ENCODE measurements at regions not wholly inside any gene's neighbourhood (a gene's known extent, or its start where the extent isn't known, plus 50 kb on each side); places are given as distances from the start of the nearest gene placed in this dataset.

DNA sequence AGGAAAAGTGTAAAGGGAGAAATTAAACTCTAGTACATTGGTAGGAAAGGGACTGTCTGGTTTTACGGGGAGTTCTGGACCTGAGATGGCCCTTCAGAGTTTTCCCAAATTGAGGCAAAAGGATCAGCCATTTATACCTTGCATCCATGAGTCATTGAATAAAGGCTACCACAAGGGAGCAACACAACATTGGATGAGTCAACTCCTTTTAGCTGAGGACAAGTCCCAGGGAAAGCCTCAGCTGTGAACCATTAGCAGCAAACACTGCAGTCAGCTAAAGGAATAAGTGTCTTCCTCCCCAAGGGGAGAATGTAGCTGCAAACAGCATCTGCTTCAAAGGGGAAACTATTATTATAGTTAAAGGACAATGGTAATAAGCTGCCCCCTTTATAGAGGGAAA lies 468.7 kb upstream of the ID4 start:
- TF ChIP-seq, protein P1, sequence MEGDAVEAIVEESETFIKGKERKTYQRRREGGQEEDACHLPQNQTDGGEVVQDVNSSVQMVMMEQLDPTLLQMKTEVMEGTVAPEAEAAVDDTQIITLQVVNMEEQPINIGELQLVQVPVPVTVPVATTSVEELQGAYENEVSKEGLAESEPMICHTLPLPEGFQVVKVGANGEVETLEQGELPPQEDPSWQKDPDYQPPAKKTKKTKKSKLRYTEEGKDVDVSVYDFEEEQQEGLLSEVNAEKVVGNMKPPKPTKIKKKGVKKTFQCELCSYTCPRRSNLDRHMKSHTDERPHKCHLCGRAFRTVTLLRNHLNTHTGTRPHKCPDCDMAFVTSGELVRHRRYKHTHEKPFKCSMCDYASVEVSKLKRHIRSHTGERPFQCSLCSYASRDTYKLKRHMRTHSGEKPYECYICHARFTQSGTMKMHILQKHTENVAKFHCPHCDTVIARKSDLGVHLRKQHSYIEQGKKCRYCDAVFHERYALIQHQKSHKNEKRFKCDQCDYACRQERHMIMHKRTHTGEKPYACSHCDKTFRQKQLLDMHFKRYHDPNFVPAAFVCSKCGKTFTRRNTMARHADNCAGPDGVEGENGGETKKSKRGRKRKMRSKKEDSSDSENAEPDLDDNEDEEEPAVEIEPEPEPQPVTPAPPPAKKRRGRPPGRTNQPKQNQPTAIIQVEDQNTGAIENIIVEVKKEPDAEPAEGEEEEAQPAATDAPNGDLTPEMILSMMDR (IDR thresholded peaks at IDR 0.05; ENCODE audit: low read depth, low read length, missing control alignments), result no peak
- no peak for DNase-seq (ENCODE audit: low read depth)
- no peak overlapping the region for H3K4me3 ChIP-seq (ENCODE audit: low read depth, low read length)

DNA sequence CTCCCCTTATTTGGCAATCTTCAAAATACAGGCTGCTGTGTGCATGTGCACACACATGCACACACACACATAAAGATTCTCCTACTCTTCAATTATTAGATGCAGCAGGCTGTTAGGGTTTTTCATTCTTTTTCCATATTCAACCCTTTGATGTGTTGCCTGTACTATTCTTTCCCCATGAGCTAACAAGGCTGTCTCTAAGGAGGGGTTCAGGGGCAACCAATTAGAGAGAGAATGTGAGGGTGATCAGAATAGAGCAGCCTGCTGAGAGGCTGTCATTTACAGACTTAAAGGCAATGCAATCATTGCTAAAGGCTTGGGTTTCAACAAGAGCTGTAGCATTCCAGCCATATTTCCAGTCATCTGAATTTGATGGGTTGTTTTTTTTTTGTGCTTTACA lies 467.4 kb upstream of the ID4 start:
- TF ChIP-seq, protein P1 (IDR thresholded peaks at IDR 0.05; ENCODE audit: low read depth, low read length, missing control alignments), result no peak
- no peak overlapping the region for H3K4me3 ChIP-seq (ENCODE audit: low read depth, low read length)
- DNase-seq (ENCODE audit: low read depth), result no peak

DNA sequence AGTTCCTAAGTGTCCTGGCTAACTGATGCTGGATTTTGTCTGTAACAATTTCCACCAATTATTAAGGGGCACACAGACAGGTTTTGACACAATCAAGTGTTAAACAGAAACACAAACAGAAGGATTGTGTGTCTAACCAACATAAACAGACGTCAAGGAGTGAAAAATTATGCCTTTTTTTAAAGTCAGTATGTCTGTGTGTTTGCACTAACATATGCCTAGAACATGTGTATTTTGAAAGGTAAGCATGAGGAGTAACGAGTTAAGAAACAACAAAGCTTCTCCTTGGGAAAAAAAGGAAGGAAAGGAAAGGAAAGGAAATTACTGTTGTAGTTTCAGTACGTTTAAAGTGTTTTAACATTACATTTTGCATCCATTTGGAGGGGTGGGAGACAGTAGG lies 466.3 kb upstream of the ID4 start:
- no peak for DNase-seq (ENCODE audit: low read depth)
- TF ChIP-seq, protein P1 (IDR thresholded peaks at IDR 0.05; ENCODE audit: low read depth, low read length, missing control alignments), result no peak

DNA sequence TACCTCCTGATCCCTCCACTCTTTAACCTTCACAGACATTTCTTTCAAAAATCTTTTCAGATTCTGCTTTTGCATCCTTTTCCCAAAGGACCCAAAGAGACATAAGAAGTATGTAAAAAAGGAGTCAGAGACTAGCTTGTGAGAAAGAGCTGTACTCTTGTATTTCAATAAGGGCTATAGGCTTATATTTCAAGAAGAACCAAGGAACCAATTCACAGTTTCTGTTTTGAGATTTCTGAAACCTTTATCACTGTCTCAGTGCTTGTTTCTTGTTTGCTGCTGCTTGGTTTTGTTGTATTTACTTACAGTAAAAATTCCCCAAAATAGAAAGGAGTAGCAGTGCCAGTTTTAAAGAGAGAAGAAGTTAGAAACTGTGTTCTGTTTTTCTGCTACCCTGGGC lies 461.6 kb upstream of the ID4 start:
- H3K4me3 ChIP-seq (ENCODE audit: low read depth, low read length), result no peak overlapping the region
- no peak for DNase-seq (ENCODE audit: low read depth)
- TF ChIP-seq, protein P1 (IDR thresholded peaks at IDR 0.05; ENCODE audit: low read depth, low read length, missing control alignments), result no peak

More for the DNA sequence above, 466.3 kb upstream of the ID4 start:
- H3K4me3 ChIP-seq (ENCODE audit: low read depth, low read length), result no peak overlapping the region

DNA sequence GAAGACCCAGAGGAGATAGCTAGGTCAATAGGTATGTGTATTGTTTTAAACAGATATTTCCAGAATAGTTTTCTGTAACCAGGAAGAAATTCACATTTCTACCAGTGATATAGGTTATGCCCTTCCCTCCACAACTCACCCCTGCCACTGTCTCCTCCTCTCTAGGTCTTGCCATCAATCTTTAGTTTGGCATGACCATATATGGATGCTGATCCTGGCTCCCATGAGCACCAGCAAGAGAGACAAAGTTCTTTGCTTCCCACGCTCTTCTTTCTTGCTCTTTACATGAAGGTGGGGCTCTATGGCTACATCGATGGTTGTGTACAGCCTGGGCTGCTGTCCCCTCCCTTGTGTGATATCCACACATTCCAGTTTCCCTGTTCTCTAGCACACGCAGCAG lies 459.4 kb upstream of the ID4 start:
- TF ChIP-seq, protein P1 (IDR thresholded peaks at IDR 0.05; ENCODE audit: low read depth, low read length, missing control alignments), result no peak
- DNase-seq (ENCODE audit: low read depth), result no peak
- H3K4me3 ChIP-seq (ENCODE audit: low read depth, low read length), result no peak overlapping the region

DNA sequence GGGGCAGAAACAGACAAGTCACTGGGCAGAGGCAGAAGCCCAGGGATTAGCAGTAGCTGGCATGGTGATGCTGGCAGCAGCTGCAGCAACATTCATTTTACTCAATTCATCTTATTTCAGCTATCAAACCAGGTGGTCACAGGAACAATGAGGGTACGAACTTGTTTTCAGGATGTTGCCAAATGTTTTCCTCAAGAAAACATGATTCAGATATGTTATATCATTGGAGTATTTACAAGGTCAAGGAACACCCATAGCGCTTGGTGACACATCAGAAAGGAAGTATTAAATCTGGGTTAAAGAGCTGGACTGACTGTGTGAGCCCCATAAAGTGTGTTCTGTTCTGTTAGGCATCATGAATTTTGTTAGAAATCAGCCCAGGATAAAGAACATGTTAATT lies 456.9 kb upstream of the ID4 start:
- no peak overlapping the region for H3K4me3 ChIP-seq (ENCODE audit: low read depth, low read length)
- DNase-seq (ENCODE audit: low read depth), result no peak
- TF ChIP-seq, protein P1 (IDR thresholded peaks at IDR 0.05; ENCODE audit: low read depth, low read length, missing control alignments), result no peak

DNA sequence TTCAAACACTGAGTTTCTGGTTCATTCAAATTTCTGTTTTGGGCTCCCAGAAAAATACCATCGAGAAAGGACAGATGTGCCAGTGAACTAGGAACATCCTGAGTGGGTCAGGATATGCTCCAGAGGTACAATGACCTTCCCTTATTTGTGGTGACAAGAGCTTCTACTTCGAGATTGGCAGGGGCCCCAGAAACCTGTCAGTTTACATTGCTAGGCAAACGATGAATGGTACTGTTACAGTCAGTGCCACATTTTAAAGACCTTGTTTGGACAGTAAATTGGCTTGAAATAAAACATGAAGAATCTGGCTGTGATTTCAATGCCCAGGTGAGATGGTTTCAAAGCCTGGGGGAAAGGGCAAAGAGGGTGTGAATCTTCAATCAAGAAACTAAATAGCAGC lies 454.5 kb upstream of the ID4 start:
- TF ChIP-seq, protein P1 (IDR thresholded peaks at IDR 0.05; ENCODE audit: low read depth, low read length, missing control alignments), result no peak
- no peak overlapping the region for H3K4me3 ChIP-seq (ENCODE audit: low read depth, low read length)
- DNase-seq (ENCODE audit: low read depth), result no peak

Measured in GM12864 (cell line).